HepG2 (cell line): ENCODE measurements at regions not wholly inside any gene's neighbourhood (a gene's known extent, or its start where the extent isn't known, plus 50 kb on each side); places are given as distances from the start of the nearest gene placed in this dataset.
A peak's percentile ranks its signal among the peaks of the same experiment; 100 is the strongest.

Experiments
- ATAC-seq: fragments of 200-7000 bp; cut with Tn5 transposase; 3 replicates; pipeline ENCODE4 v1.9.1; 2020; ENCODE audit warnings: mild to moderate bottlenecking, moderate library complexity
- BruUV-seq: library from RNA; stranded (reverse); fragments of 400-500 nt; replicated peaks from 2 replicates; lab custom pipeline; 2021; lab: Mats Ljungman, UMichigan
- CTCF ChIA-PET: fragments of 300-600 bp; formaldehyde crosslinking; extraction: SDS; loops from one replicate; lab custom pipeline; 2021; ENCODE audit warnings: low total read pairs, inconsistent platforms, low intra/inter-chr PET ratio; lab: Yijun Ruan, JAX
- POLR2A ChIA-PET: fragments of 350-600 bp; sonication (Branson Sonifier 250); formaldehyde crosslinking; loops from one replicate; lab custom pipeline; 2020; ENCODE audit warnings: antibody characterized with exemption, inconsistent platforms; lab: Yijun Ruan, JAX
- DNase-seq: peaks from one replicate; pipeline ENCODE4 v3.0.0-alpha.2; 2015; ENCODE audit warnings: low spot score
- FAIRE-seq: peaks from 3 replicates; lab custom pipeline; 2011; peaks lifted over from hg19 to GRCh38; lab: Jason Lieb, UNC
- H2AFZ ChIP-seq: one replicate; pipeline ENCODE4 v1.6.1; 2011; ENCODE audit warnings: low read length, inconsistent platforms
- H3K27ac ChIP-seq: fragments of 300-600 bp; 3 replicates; pipeline ENCODE4 v1.8.0; 2011; ENCODE audit warnings: mixed run types, mild to moderate bottlenecking, mixed read lengths, low read length, inconsistent platforms; ENCODE audit not compliant: insufficient read depth; ENCODE audit errors: extremely low read length
- H3K27me3 ChIP-seq, 2 experiments: fragments of 200-600 bp in 1 of 2; 2 replicates in 1 of 2; 3 replicates in 1 of 2; pipeline versions ENCODE4 v1.6.0 to v1.8.0; 2011; ENCODE audit warnings: low read length in 2 of 2, mild to moderate bottlenecking in 2 of 2, moderate library complexity in 2 of 2, inconsistent platforms in 1 of 2; ENCODE audit not compliant: insufficient read depth in 2 of 2, control insufficient read depth in 1 of 2
- H3K36me3 ChIP-seq, 2 experiments: fragments of 200-600 bp in 1 of 2; replicated peaks in 1 of 2; 2 replicates in 1 of 2; 3 replicates in 1 of 2; pipeline versions ENCODE4 v1.5.1 to v1.8.0; 2011; ENCODE audit warnings: low read length in 2 of 2, inconsistent platforms in 1 of 2; ENCODE audit not compliant: insufficient read depth in 2 of 2, control insufficient read depth in 1 of 2
- H3K4me1 ChIP-seq: 2 replicates; pipeline ENCODE4 v1.5.1; 2012; ENCODE audit warnings: low read length, inconsistent platforms; ENCODE audit not compliant: insufficient read depth
- H3K4me2 ChIP-seq: 2 replicates; pipeline ENCODE4 v1.6.0; 2011; ENCODE audit warnings: low read depth, low read length, inconsistent platforms
- H3K4me3 ChIP-seq, 3 experiments: fragments of 200-600 bp in 1 of 3; sonication (generic), shearing (Covaris generic) in 1 of 3; replicated peaks in 1 of 3; 2 replicates each; pipeline ENCODE4 v1.5.1; 2011 to 2016; ENCODE audit warnings: low read length in 3 of 3, inconsistent platforms in 2 of 3, low read depth in 2 of 3, mild to moderate bottlenecking in 2 of 3, control low read depth in 1 of 3, mixed read lengths in 1 of 3; ENCODE audit not compliant: insufficient read depth in 1 of 3
- H3K79me2 ChIP-seq: one replicate; pipeline ENCODE4 v1.6.1; 2011; ENCODE audit warnings: low read length, inconsistent platforms; ENCODE audit not compliant: insufficient read depth
- H3K9ac ChIP-seq: 2 replicates; pipeline ENCODE4 v1.6.0; 2011; ENCODE audit warnings: mild to moderate bottlenecking, low read depth, low read length, inconsistent platforms; ENCODE audit not compliant: insufficient read depth
- H3K9me3 ChIP-seq: 2 replicates; pipeline ENCODE4 v1.5.1; 2012; ENCODE audit warnings: mild to moderate bottlenecking, low read length
- H4K20me1 ChIP-seq: 2 replicates; pipeline ENCODE4 v1.6.0; 2011; ENCODE audit warnings: inconsistent platforms, mild to moderate bottlenecking, low read length, moderate library complexity; ENCODE audit not compliant: insufficient read depth
- CREB1 ChIP-seq, 2 experiments: fragments of 450-650 bp in 1 of 2; IDR thresholded peaks; 2 replicates each; pipeline ENCODE4 v1.6.1; 2016 to 2017; ENCODE audit warnings: control low read depth in 1 of 2, mild to moderate bottlenecking in 1 of 2, missing compliant biosample characterization in 1 of 2, missing genetic modification characterization in 1 of 2
- MAFK ChIP-seq, 2 experiments: IDR thresholded peaks in 1 of 2; conservative IDR thresholded peaks in 1 of 2; 2 replicates each; pipeline ENCODE4 v1.6.1; 2011; ENCODE audit warnings: improper control_type of control experiment in 2 of 2, low read length in 2 of 2
- PLSCR1 ChIP-seq: sonication (generic); formaldehyde crosslinking; IDR thresholded peaks from 2 replicates; pipeline ENCODE4 v1.5.0; 2020; ENCODE audit warnings: missing genetic modification reagents, mild to moderate bottlenecking, borderline replicate concordance
- SP1 ChIP-seq, 2 experiments: fragments of 450-650 bp in 1 of 2; sonication (generic) in 1 of 2; formaldehyde crosslinking in 1 of 2; IDR thresholded peaks; 2 replicates each; pipeline versions ENCODE4 v1.4.0 to v1.6.1; 2016 to 2020; ENCODE audit warnings: missing genetic modification reagents in 1 of 2
- ZNF367 ChIP-seq: sonication (generic); formaldehyde crosslinking; IDR thresholded peaks from 2 replicates; pipeline ENCODE4 v1.4.0; 2020; ENCODE audit warnings: missing genetic modification reagents, borderline replicate concordance
- WGBS: methylation state at CpG from one replicate; pipeline ENCODE4 v1.1.6; 2017; ENCODE audit warnings: low lambda C conversion rate; 5-methylcytosine and 5-hydroxymethylcytosine counted together
- in situ Hi-C: cut with HindIII; loops from 2 replicates; pipeline ENCODE4 v1.10.0; 2017; ENCODE audit warnings: low pct_unique_long_range_greater_than_20kb; ENCODE audit not compliant: extremely low pct_ligation_motif_present
- intact Hi-C: fragments of 100-400 bp; cut with micrococcal nuclease; formaldehyde crosslinking; loops from one replicate; pipeline ENCODE4 v1.10.0; 2022; ENCODE audit not compliant: unreplicated experiment
- TF ChIP-seq, protein P1 (sequence below): sonication (generic); formaldehyde crosslinking; IDR thresholded peaks from 2 replicates; pipeline ENCODE4 v1.9.0; 2021; ENCODE audit warnings: mild to moderate bottlenecking, missing genetic modification reagents

GRCh38 chr7:68491523-68492358 is 1106.5 kb upstream of the AUTS2 start (continued):
- TF ChIP-seq, protein P1, sequence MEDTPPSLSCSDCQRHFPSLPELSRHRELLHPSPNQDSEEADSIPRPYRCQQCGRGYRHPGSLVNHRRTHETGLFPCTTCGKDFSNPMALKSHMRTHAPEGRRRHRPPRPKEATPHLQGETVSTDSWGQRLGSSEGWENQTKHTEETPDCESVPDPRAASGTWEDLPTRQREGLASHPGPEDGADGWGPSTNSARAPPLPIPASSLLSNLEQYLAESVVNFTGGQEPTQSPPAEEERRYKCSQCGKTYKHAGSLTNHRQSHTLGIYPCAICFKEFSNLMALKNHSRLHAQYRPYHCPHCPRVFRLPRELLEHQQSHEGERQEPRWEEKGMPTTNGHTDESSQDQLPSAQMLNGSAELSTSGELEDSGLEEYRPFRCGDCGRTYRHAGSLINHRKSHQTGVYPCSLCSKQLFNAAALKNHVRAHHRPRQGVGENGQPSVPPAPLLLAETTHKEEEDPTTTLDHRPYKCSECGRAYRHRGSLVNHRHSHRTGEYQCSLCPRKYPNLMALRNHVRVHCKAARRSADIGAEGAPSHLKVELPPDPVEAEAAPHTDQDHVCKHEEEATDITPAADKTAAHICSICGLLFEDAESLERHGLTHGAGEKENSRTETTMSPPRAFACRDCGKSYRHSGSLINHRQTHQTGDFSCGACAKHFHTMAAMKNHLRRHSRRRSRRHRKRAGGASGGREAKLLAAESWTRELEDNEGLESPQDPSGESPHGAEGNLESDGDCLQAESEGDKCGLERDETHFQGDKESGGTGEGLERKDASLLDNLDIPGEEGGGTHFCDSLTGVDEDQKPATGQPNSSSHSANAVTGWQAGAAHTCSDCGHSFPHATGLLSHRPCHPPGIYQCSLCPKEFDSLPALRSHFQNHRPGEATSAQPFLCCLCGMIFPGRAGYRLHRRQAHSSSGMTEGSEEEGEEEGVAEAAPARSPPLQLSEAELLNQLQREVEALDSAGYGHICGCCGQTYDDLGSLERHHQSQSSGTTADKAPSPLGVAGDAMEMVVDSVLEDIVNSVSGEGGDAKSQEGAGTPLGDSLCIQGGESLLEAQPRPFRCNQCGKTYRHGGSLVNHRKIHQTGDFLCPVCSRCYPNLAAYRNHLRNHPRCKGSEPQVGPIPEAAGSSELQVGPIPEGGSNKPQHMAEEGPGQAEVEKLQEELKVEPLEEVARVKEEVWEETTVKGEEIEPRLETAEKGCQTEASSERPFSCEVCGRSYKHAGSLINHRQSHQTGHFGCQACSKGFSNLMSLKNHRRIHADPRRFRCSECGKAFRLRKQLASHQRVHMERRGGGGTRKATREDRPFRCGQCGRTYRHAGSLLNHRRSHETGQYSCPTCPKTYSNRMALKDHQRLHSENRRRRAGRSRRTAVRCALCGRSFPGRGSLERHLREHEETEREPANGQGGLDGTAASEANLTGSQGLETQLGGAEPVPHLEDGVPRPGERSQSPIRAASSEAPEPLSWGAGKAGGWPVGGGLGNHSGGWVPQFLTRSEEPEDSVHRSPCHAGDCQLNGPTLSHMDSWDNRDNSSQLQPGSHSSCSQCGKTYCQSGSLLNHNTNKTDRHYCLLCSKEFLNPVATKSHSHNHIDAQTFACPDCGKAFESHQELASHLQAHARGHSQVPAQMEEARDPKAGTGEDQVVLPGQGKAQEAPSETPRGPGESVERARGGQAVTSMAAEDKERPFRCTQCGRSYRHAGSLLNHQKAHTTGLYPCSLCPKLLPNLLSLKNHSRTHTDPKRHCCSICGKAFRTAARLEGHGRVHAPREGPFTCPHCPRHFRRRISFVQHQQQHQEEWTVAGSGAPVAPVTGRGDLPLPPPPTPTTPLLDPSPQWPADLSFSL (CRISPR knock-in tag), result no peak
- TF ChIP-seq SP1 (IDR thresholded peaks at IDR 0.05) (no peak), SP1 (CRISPR knock-in tag; IDR thresholded peaks at IDR 0.05) (no peak), ZNF367 (CRISPR knock-in tag) (no peak), MAFK (conservative IDR thresholded peaks at IDR 0.05 in 1 of 2, IDR thresholded peaks at IDR 0.05 in 1 of 2; ENCODE audit: low read length in 2 of 2) (peak; percentile 69 to 80; a peak in 3 of 4 replicates)

- CTCF ChIA-PET, result no interaction called here
- H3K9me3 ChIP-seq, result peaks cover 60% of the 10 kb centered on the region
- H3K4me3 ChIP-seq, result no peak overlapping the region
- no peaks in the 10 kb centered on the region for H3K27me3 ChIP-seq
- H2AFZ ChIP-seq, result no peak overlapping the region
- POLR2A ChIA-PET, result no interaction called here
- TF ChIP-seq CREB1 (IDR thresholded peaks at IDR 0.05) (peak; percentile 91), CREB1 (CRISPR knock-in tag; IDR thresholded peaks at IDR 0.05) (no peak), PLSCR1 (CRISPR knock-in tag) (no peak)
- no peaks in the 10 kb centered on the region for H3K4me1 ChIP-seq
- WGBS, result 3% methylated on average over 1 of the region's 1 CpG
- no peak overlapping the region for H3K27ac ChIP-seq
- H3K36me3 ChIP-seq, result no peaks in the 10 kb centered on the region
- intact Hi-C loops (no loop called here), in situ Hi-C loops (no loop called here)
- no peak overlapping the region for H3K9ac ChIP-seq
- ATAC-seq (no peak), FAIRE-seq (no peak), DNase-seq (no peak)
- no peak overlapping the region for H3K4me2 ChIP-seq
- no peaks in the 10 kb centered on the region for H4K20me1 ChIP-seq
- no peaks in the 10 kb centered on the region for H3K79me2 ChIP-seq
- BruUV-seq, result no TSS peak
Measured at GRCh38 chr7:68492359-68492690, 1106.0 kb upstream of the AUTS2 start.
